ENCODE measurements at regions not wholly inside any gene's neighbourhood (a gene's known extent, or its start where the extent isn't known, plus 50 kb on each side); places are given as distances from the start of the nearest gene placed in this dataset.

DNA sequence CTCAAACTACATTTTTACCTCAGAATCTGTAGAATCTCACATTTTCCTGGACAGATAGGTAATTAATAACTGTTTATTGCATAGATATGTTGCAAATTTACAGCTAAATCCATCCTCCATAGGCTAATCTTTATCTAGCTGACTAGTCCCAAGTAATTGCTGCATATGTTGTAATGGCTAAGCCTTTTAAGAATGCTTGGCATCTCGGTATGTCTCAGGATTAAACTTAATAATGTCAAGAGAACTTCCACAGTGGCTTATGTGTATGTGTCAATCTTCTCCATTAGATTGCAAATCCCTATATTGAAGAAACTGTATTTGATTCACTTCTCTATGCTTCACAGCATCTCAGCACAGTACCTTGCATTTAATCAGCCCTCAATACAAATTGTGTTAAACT lies 131.9 kb downstream of the PRDM9 start:
- no peak for TF ChIP-seq ILF3 (IDR thresholded peaks at IDR 0.05; ENCODE audit: borderline replicate concordance)
- TF ChIP-seq, protein P1, sequence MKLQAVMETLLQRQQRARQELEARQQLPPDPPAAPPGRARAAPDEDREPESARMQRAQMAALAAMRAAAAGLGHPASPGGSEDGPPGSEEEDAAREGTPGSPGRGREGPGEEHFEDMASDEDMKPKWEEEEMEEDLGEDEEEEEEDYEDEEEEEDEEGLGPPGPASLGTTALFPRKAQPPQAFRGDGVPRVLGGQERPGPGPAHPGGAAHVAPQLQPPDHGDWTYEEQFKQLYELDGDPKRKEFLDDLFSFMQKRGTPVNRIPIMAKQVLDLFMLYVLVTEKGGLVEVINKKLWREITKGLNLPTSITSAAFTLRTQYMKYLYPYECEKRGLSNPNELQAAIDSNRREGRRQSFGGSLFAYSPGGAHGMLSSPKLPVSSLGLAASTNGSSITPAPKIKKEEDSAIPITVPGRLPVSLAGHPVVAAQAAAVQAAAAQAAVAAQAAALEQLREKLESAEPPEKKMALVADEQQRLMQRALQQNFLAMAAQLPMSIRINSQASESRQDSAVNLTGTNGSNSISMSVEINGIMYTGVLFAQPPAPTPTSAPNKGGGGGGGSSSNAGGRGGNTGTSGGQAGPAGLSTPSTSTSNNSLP (IDR thresholded peaks at IDR 0.05; ENCODE audit: borderline replicate concordance, low read depth, low read length), result no peak
- no peak for TF ChIP-seq ARHGAP35 (IDR thresholded peaks at IDR 0.05; ENCODE audit: partially characterized antibody)
